HL-60 (cell line): ENCODE measurements at regions not wholly inside any gene's neighbourhood (a gene's known extent, or its start where the extent isn't known, plus 50 kb on each side); places are given as distances from the start of the nearest gene placed in this dataset.
"Not testable (repeated sequence)": the region's sequence is repeated elsewhere in the genome, so short reads cannot be mapped to it uniquely, and the experiment has no call there.

ENCODE experiments used
- DNase-seq, 2 experiments: peaks; one replicate each; pipeline ENCODE4 v3.0.0-alpha.2; 2010 to 2020; ENCODE audit warnings: low read depth in 1 of 2, low spot score in 1 of 2
- H3K27ac ChIP-seq: fragments of 250-450 bp; sonication (Bioruptor Pico); replicated peaks from 2 replicates; pipeline ENCODE4 v1.5.1; 2020; ENCODE audit warnings: mild to moderate bottlenecking, moderate library complexity
- H3K27me3 ChIP-seq: fragments of 250-450 bp; sonication (Bioruptor Pico); 2 replicates; pipeline ENCODE4 v1.5.1; 2021; ENCODE audit warnings: mild to moderate bottlenecking, moderate library complexity; ENCODE audit not compliant: insufficient read depth, poor library complexity, severe bottlenecking
- H3K4me3 ChIP-seq: replicated peaks from 2 replicates; pipeline ENCODE4 v1.5.1; 2011; ENCODE audit warnings: mild to moderate bottlenecking, control low read depth, low read length; ENCODE audit not compliant: insufficient read depth
- GABPA ChIP-seq: IDR thresholded peaks from 2 replicates; pipeline ENCODE4 v1.6.1; 2012; ENCODE audit warnings: low read depth
- POLR2AphosphoS5 ChIP-seq: IDR thresholded peaks from 2 replicates; pipeline ENCODE4 v1.6.1; 2012; ENCODE audit warnings: low read depth
- SPI1 ChIP-seq: IDR thresholded peaks from 2 replicates; pipeline ENCODE4 v1.6.1; 2012; ENCODE audit warnings: low read depth, mild to moderate bottlenecking, borderline replicate concordance
- TF ChIP-seq, protein P1 (sequence below): IDR thresholded peaks from 2 replicates; pipeline ENCODE4 v1.6.1; 2012; ENCODE audit warnings: low read depth; ENCODE audit not compliant: insufficient replicate concordance
- TF ChIP-seq, protein P2 (sequence below): IDR thresholded peaks from one replicate; pipeline ENCODE4 v1.5.1; 2011; ENCODE audit warnings: low read length, control low read depth, inconsistent platforms; ENCODE audit not compliant: insufficient read depth

DNA sequence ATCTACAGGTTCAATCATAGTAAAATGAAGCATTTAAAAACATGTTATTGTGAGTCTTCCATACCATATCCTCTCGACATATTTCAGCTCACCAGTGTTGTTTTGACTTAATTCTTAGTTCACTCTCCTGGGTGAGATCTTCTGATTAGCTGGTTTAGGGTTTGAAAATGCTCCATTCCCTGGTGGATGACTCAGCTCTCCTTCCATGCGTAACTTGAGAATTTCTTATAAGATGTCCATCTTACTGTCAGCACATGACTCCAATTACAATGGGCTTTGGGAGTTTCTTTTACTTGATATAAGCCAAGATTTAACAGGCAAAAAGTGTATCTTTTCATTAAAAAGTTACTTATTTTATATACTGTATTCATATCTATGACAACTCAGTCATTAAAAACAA is 476.5 kb downstream of the BRINP3 start:
- H3K27me3 ChIP-seq, result no peaks in the 10 kb centered on the region
- H3K4me3 ChIP-seq, result no peak overlapping the region
- no peak for DNase-seq
- no peak for TF ChIP-seq SPI1
- TF ChIP-seq, protein P1, sequence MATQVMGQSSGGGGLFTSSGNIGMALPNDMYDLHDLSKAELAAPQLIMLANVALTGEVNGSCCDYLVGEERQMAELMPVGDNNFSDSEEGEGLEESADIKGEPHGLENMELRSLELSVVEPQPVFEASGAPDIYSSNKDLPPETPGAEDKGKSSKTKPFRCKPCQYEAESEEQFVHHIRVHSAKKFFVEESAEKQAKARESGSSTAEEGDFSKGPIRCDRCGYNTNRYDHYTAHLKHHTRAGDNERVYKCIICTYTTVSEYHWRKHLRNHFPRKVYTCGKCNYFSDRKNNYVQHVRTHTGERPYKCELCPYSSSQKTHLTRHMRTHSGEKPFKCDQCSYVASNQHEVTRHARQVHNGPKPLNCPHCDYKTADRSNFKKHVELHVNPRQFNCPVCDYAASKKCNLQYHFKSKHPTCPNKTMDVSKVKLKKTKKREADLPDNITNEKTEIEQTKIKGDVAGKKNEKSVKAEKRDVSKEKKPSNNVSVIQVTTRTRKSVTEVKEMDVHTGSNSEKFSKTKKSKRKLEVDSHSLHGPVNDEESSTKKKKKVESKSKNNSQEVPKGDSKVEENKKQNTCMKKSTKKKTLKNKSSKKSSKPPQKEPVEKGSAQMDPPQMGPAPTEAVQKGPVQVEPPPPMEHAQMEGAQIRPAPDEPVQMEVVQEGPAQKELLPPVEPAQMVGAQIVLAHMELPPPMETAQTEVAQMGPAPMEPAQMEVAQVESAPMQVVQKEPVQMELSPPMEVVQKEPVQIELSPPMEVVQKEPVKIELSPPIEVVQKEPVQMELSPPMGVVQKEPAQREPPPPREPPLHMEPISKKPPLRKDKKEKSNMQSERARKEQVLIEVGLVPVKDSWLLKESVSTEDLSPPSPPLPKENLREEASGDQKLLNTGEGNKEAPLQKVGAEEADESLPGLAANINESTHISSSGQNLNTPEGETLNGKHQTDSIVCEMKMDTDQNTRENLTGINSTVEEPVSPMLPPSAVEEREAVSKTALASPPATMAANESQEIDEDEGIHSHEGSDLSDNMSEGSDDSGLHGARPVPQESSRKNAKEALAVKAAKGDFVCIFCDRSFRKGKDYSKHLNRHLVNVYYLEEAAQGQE, result no peak
- TF ChIP-seq, protein P2, sequence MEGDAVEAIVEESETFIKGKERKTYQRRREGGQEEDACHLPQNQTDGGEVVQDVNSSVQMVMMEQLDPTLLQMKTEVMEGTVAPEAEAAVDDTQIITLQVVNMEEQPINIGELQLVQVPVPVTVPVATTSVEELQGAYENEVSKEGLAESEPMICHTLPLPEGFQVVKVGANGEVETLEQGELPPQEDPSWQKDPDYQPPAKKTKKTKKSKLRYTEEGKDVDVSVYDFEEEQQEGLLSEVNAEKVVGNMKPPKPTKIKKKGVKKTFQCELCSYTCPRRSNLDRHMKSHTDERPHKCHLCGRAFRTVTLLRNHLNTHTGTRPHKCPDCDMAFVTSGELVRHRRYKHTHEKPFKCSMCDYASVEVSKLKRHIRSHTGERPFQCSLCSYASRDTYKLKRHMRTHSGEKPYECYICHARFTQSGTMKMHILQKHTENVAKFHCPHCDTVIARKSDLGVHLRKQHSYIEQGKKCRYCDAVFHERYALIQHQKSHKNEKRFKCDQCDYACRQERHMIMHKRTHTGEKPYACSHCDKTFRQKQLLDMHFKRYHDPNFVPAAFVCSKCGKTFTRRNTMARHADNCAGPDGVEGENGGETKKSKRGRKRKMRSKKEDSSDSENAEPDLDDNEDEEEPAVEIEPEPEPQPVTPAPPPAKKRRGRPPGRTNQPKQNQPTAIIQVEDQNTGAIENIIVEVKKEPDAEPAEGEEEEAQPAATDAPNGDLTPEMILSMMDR, result no peak
- TF ChIP-seq POLR2AphosphoS5, result no peak
- TF ChIP-seq GABPA, result no peak
- no peak overlapping the region for H3K27ac ChIP-seq

DNA sequence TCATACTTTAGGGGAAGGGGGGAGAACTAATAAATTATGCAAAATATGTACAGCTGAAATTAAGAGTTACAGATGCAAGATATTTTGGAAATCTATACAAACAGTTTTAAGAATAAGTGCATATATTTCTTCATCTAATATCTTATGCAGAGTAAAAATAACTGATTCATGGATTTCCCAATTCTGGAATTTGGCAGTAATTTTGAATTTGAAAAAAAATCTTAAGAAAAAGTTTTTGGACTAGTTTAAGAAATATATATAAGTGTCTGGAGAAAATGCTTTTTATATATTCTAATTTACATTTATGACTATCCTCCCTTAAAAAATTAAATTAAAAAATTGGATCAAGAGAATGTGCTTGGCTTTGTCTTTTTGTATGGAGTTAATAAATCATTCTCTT is 474.3 kb downstream of the BRINP3 start:
- Histone ChIP-seq H3K4me3 (no peak overlapping the region), H3K27ac (no peak overlapping the region), H3K27me3 (no peaks in the 10 kb centered on the region)
- no peak for DNase-seq
- TF ChIP-seq, protein P2, result no peak
- TF ChIP-seq SPI1, result no peak
- TF ChIP-seq, protein P1, result no peak

GRCh38 chr1:190011585-190011984 is 466.1 kb downstream of the BRINP3 start:
- Histone ChIP-seq H3K4me3 (no peak overlapping the region), H3K27me3 (no peaks in the 10 kb centered on the region), H3K27ac (no peak overlapping the region)
- TF ChIP-seq SPI1, result no peak
- no peak for TF ChIP-seq POLR2AphosphoS5
- TF ChIP-seq, protein P1, result no peak
- TF ChIP-seq, protein P2, result no peak
- no peak for TF ChIP-seq GABPA
- no peak for DNase-seq

GRCh38 chr1:190019151-190019550 is 458.5 kb downstream of the BRINP3 start:
- not testable (repeated sequence) for H3K4me3 ChIP-seq, DNase-seq, H3K27me3 ChIP-seq, H3K27ac ChIP-seq
